ENCODE measurements at regions not wholly inside any gene's neighbourhood (a gene's known extent, or its start where the extent isn't known, plus 50 kb on each side); places are given as distances from the start of the nearest gene placed in this dataset.

DNA sequence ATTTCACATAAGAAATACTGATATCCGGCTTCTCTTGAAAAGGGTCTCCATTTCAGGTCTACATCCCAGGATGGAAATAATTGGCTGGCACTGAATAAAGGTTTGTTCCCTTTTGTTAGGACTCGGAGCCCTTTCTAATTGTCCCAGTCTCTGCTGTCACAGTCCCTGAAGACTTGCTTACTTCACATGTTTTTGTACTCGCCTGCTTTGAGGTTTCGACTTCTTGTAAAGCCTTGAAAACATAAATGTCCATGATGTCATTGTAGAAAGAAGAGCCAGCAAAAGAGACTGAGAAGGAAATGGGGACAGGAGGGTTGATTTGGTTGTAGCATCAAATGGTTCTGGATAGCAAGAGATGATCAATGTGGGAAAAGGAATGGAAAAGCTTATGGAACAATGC lies 963.4 kb upstream of the SEMA6D start:
- H3K36me3 ChIP-seq (ENCODE audit: control insufficient read depth in 2 of 2, insufficient read depth in 2 of 2, low read length in 1 of 2) = no peaks in the 10 kb centered on the region
- no peak for DNase-seq (ENCODE audit: low read depth in 6 of 9, low spot score in 9 of 9)
- no peaks in the 10 kb centered on the region for H3K4me1 ChIP-seq (ENCODE audit: control insufficient read depth in 2 of 2, insufficient read depth in 2 of 2, low read length in 2 of 2)
- WGBS = 95% methylated on average over 4 of the region's 4 CpGs
- H3K27ac ChIP-seq (ENCODE audit: low read depth in 1 of 2, low read length in 1 of 2) = no peak overlapping the region
- H3K4me3 ChIP-seq (ENCODE audit: low read length in 2 of 2) = no peak overlapping the region
- no peaks in the 10 kb centered on the region for H3K27me3 ChIP-seq (ENCODE audit: control insufficient read depth in 2 of 2, insufficient read depth in 1 of 2, low read length in 1 of 2)
- peaks cover 0 to 8% of the 10 kb centered on the region in 2 donors for H3K9me3 ChIP-seq (ENCODE audit: control insufficient read depth in 2 of 2, insufficient read depth in 1 of 2, low read length in 1 of 2)

DNA sequence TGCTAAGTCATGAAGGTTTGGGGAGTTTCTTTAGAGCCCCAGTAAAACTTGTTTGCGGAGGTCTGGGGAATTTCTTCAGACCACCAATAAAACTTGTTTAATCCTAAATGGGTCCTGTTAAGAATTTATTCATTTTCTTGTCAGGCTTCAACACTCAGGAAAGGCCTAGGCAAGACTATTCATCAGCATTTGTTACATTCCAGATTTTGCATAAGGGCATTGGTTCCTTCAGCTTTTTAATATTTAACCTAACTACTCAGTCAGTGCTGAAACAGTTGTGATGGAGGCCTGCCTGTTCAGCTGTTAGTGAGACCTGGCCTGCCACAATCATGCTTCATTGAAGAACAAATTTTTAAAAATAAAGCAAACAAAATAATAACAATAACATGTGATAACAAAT lies 954.2 kb upstream of the SEMA6D start:
- no peak for DNase-seq (ENCODE audit: low read depth in 6 of 9, low spot score in 9 of 9)
- no peaks in the 10 kb centered on the region for H3K27me3 ChIP-seq (ENCODE audit: control insufficient read depth in 2 of 2, insufficient read depth in 1 of 2, low read length in 1 of 2)
- WGBS = 92% methylated on average over 1 of the region's 1 CpG
- no peaks in the 10 kb centered on the region for H3K4me1 ChIP-seq (ENCODE audit: control insufficient read depth in 2 of 2, insufficient read depth in 2 of 2, low read length in 2 of 2)
- H3K36me3 ChIP-seq (ENCODE audit: control insufficient read depth in 2 of 2, insufficient read depth in 2 of 2, low read length in 1 of 2) = no peaks in the 10 kb centered on the region
- no peak overlapping the region for H3K27ac ChIP-seq (ENCODE audit: low read depth in 1 of 2, low read length in 1 of 2)
- no peak overlapping the region for H3K4me3 ChIP-seq (ENCODE audit: low read length in 2 of 2)
- no peaks in the 10 kb centered on the region for H3K9me3 ChIP-seq (ENCODE audit: control insufficient read depth in 2 of 2, insufficient read depth in 1 of 2, low read length in 1 of 2)

GRCh38 chr15:46764851-46765250 lies 952.5 kb upstream of the SEMA6D start:
- WGBS = 95% methylated on average over 7 of the region's 7 CpGs
- no peak for DNase-seq (ENCODE audit: low read depth in 6 of 9, low spot score in 9 of 9)
- H3K27ac ChIP-seq (ENCODE audit: low read depth in 1 of 2, low read length in 1 of 2) = no peak overlapping the region
- H3K27me3 ChIP-seq (ENCODE audit: control insufficient read depth in 2 of 2, insufficient read depth in 1 of 2, low read length in 1 of 2) = no peaks in the 10 kb centered on the region
- H3K4me1 ChIP-seq (ENCODE audit: control insufficient read depth in 2 of 2, insufficient read depth in 2 of 2, low read length in 2 of 2) = no peaks in the 10 kb centered on the region
- no peaks in the 10 kb centered on the region for H3K9me3 ChIP-seq (ENCODE audit: control insufficient read depth in 2 of 2, insufficient read depth in 1 of 2, low read length in 1 of 2)
- no peak overlapping the region for H3K4me3 ChIP-seq (ENCODE audit: low read length in 2 of 2)
- no peaks in the 10 kb centered on the region for H3K36me3 ChIP-seq (ENCODE audit: control insufficient read depth in 2 of 2, insufficient read depth in 2 of 2, low read length in 1 of 2)

DNA sequence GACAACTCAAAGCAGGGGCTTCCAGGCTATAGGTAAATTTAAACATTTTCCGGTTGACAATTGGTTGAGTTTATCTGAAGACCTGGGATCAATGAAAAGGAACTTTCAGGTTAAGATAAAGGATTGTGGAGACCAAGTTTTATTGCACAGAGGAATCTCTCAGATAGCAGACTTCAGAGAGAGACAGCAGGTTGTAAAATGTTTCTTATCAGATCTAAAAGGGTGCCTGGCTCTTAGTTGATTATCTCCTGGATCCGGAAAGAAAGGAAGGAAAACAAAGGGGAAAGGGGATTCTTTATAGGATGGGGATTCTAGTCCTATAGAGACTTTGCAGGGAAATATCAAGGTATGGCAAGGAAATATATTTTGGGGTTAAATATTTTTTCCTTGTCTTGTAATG lies 951.3 kb upstream of the SEMA6D start:
- Histone ChIP-seq H3K9me3 (ENCODE audit: control insufficient read depth in 2 of 2, insufficient read depth in 1 of 2, low read length in 1 of 2) (no peaks in the 10 kb centered on the region), H3K27me3 (ENCODE audit: control insufficient read depth in 2 of 2, insufficient read depth in 1 of 2, low read length in 1 of 2) (no peaks in the 10 kb centered on the region), H3K36me3 (ENCODE audit: control insufficient read depth in 2 of 2, insufficient read depth in 2 of 2, low read length in 1 of 2) (no peaks in the 10 kb centered on the region), H3K4me3 (ENCODE audit: low read length in 2 of 2) (no peak overlapping the region), H3K27ac (ENCODE audit: low read depth in 1 of 2, low read length in 1 of 2) (no peak overlapping the region), H3K4me1 (ENCODE audit: control insufficient read depth in 2 of 2, insufficient read depth in 2 of 2, low read length in 2 of 2) (no peaks in the 10 kb centered on the region)
- 38% methylated on average over 2 of the region's 2 CpGs for WGBS
- DNase-seq (ENCODE audit: low read depth in 6 of 9, low spot score in 9 of 9) = no peak

DNA sequence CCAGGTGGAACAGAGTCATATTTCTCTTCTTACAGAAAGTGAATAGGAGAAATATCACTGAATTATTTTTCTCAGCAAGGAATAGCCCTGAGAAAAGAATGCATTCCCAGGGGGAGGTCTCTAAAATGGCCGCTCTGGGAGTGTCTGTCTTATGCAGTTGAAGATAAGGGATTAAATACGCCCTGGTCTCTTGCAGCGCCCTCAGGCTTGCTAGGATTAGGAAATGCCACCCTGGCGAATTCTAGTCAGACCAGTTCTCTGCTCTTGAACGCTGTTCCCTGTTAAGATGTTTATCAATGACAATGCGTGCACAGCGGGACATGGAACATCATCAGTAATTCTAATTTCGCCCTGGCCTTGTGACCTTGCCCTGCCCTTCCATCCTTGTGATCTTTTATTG lies 949.0 kb upstream of the SEMA6D start:
- Histone ChIP-seq H3K27ac (ENCODE audit: low read depth in 1 of 2, low read length in 1 of 2) (no peak overlapping the region), H3K36me3 (ENCODE audit: control insufficient read depth in 2 of 2, insufficient read depth in 2 of 2, low read length in 1 of 2) (no peaks in the 10 kb centered on the region), H3K4me3 (ENCODE audit: low read length in 2 of 2) (no peak overlapping the region), H3K4me1 (ENCODE audit: control insufficient read depth in 2 of 2, insufficient read depth in 2 of 2, low read length in 2 of 2) (no peaks in the 10 kb centered on the region), H3K9me3 (ENCODE audit: control insufficient read depth in 2 of 2, insufficient read depth in 1 of 2, low read length in 1 of 2) (peaks cover 0 to under 1% of the 10 kb centered on the region in 2 donors), H3K27me3 (ENCODE audit: control insufficient read depth in 2 of 2, insufficient read depth in 1 of 2, low read length in 1 of 2) (no peaks in the 10 kb centered on the region)
- 94% methylated on average over 8 of the region's 8 CpGs for WGBS
- DNase-seq (ENCODE audit: low read depth in 6 of 9, low spot score in 9 of 9) = no peak

DNA sequence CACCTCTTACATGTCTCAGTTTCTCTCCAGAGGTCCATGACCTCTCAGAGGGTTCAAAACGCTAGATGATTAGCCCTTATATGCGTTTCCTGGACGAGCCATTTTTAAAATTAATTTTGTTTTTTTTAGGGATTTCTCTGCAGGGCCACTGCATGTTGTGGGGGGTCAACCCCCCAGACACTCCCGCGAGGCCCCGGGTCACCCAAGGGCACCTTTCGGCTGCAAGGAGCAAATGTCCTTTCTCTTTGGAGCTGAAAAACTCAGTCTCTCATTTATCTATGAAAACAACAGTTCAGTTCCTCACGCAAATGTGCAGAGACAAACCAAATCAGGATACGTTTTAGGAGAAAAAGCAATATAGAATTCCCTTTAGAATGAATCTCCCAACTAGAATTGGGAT lies 944.3 kb upstream of the SEMA6D start:
- peaks cover 0 to 3% of the 10 kb centered on the region in 2 donors for H3K9me3 ChIP-seq (ENCODE audit: control insufficient read depth in 2 of 2, insufficient read depth in 1 of 2, low read length in 1 of 2)
- H3K36me3 ChIP-seq (ENCODE audit: control insufficient read depth in 2 of 2, insufficient read depth in 2 of 2, low read length in 1 of 2) = no peaks in the 10 kb centered on the region
- H3K4me1 ChIP-seq (ENCODE audit: control insufficient read depth in 2 of 2, insufficient read depth in 2 of 2, low read length in 2 of 2) = no peaks in the 10 kb centered on the region
- H3K27ac ChIP-seq (ENCODE audit: low read depth in 1 of 2, low read length in 1 of 2) = no peak overlapping the region
- DNase-seq (ENCODE audit: low read depth in 6 of 9, low spot score in 9 of 9) = no peak
- H3K4me3 ChIP-seq (ENCODE audit: low read length in 2 of 2) = no peak overlapping the region
- WGBS = 95% methylated on average over 9 of the region's 9 CpGs
- H3K27me3 ChIP-seq (ENCODE audit: control insufficient read depth in 2 of 2, insufficient read depth in 1 of 2, low read length in 1 of 2) = no peaks in the 10 kb centered on the region

- no peaks in the 10 kb centered on the region for H3K27me3 ChIP-seq (ENCODE audit: control insufficient read depth in 2 of 2, insufficient read depth in 1 of 2, low read length in 1 of 2)
- no peaks in the 10 kb centered on the region for H3K4me1 ChIP-seq (ENCODE audit: control insufficient read depth in 2 of 2, insufficient read depth in 2 of 2, low read length in 2 of 2)
- no peaks in the 10 kb centered on the region for H3K36me3 ChIP-seq (ENCODE audit: control insufficient read depth in 2 of 2, insufficient read depth in 2 of 2, low read length in 1 of 2)
- DNase-seq (ENCODE audit: low read depth in 6 of 9, low spot score in 9 of 9) = no peak
- H3K27ac ChIP-seq (ENCODE audit: low read depth in 1 of 2, low read length in 1 of 2) = no peak overlapping the region
- WGBS = 98% methylated on average over 5 of the region's 5 CpGs
- H3K4me3 ChIP-seq (ENCODE audit: low read length in 2 of 2) = no peak overlapping the region
- no peaks in the 10 kb centered on the region for H3K9me3 ChIP-seq (ENCODE audit: control insufficient read depth in 2 of 2, insufficient read depth in 1 of 2, low read length in 1 of 2)
These were observed 938.4 kb upstream of the SEMA6D start for GRCh38 chr15:46778876-46779275.

GRCh38 chr15:46786590-46787285 lies 930.6 kb upstream of the SEMA6D start:
- Histone ChIP-seq H3K27ac (ENCODE audit: low read depth in 1 of 2, low read length in 1 of 2) (no peak overlapping the region), H3K4me3 (ENCODE audit: low read length in 2 of 2) (no peak overlapping the region), H3K36me3 (ENCODE audit: control insufficient read depth in 2 of 2, insufficient read depth in 2 of 2, low read length in 1 of 2) (no peaks in the 10 kb centered on the region), H3K9me3 (ENCODE audit: control insufficient read depth in 2 of 2, insufficient read depth in 1 of 2, low read length in 1 of 2) (peaks cover 0 to 5% of the 10 kb centered on the region in 2 donors), H3K27me3 (ENCODE audit: control insufficient read depth in 2 of 2, insufficient read depth in 1 of 2, low read length in 1 of 2) (no peaks in the 10 kb centered on the region), H3K4me1 (ENCODE audit: control insufficient read depth in 2 of 2, insufficient read depth in 2 of 2, low read length in 2 of 2) (no peaks in the 10 kb centered on the region)
- DNase-seq (ENCODE audit: low read depth in 6 of 9, low spot score in 9 of 9) = no peak
- WGBS = 81% methylated on average over 5 of the region's 5 CpGs

- Histone ChIP-seq H3K9me3 (ENCODE audit: control insufficient read depth in 2 of 2, insufficient read depth in 1 of 2, low read length in 1 of 2) (no peaks in the 10 kb centered on the region), H3K36me3 (ENCODE audit: control insufficient read depth in 2 of 2, insufficient read depth in 2 of 2, low read length in 1 of 2) (no peaks in the 10 kb centered on the region), H3K27me3 (ENCODE audit: control insufficient read depth in 2 of 2, insufficient read depth in 1 of 2, low read length in 1 of 2) (no peaks in the 10 kb centered on the region), H3K27ac (ENCODE audit: low read depth in 1 of 2, low read length in 1 of 2) (no peak overlapping the region), H3K4me1 (ENCODE audit: control insufficient read depth in 2 of 2, insufficient read depth in 2 of 2, low read length in 2 of 2) (no peaks in the 10 kb centered on the region), H3K4me3 (ENCODE audit: low read length in 2 of 2) (no peak overlapping the region)
- no peak for DNase-seq (ENCODE audit: low read depth in 6 of 9, low spot score in 9 of 9)
- WGBS = 93% methylated on average over 3 of the region's 3 CpGs
These were observed 921.6 kb upstream of the SEMA6D start for GRCh38 chr15:46795685-46796084.

Measured in thymus (tissue), 11 donors.